Astrocyte (in vitro differentiated cells and primary cell): ENCODE measurements at regions not wholly inside any gene's neighbourhood (a gene's known extent, or its start where the extent isn't known, plus 50 kb on each side); places are given as distances from the start of the nearest gene placed in this dataset.

ENCODE experiments used
- EZH2 ChIP-seq: IDR thresholded peaks from 2 replicates; pipeline ENCODE4 v1.6.1; 2012; ENCODE audit warnings: mild to moderate bottlenecking, low read length, inconsistent platforms; ENCODE audit not compliant: insufficient read depth
- TF ChIP-seq, protein P1 (sequence below): IDR thresholded peaks from 2 replicates; pipeline ENCODE4 v1.5.1; 2011; ENCODE audit warnings: low read depth, mild to moderate bottlenecking, inconsistent platforms, low read length, moderate library complexity; ENCODE audit not compliant: insufficient read depth

DNA sequence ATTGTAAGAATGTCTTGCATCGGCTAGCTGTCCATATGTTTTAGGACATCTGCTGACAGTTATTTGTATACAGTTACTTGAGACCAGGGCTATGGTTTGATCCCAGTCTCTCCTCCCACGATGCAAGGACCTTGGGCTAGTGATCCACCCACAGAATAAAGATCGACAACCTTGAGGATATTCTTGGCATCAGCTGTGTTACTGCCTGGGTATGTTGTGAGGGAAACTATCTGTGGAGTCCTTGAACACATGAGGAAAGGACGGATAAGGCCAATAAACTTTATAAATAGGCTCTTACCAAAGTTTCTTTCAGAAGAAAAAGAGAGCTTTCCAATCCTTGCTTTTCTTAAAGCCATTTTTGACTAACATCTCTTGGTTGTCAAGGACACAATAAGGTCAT is 70.8 kb upstream of the HEY2 start:
- TF ChIP-seq, protein P1, sequence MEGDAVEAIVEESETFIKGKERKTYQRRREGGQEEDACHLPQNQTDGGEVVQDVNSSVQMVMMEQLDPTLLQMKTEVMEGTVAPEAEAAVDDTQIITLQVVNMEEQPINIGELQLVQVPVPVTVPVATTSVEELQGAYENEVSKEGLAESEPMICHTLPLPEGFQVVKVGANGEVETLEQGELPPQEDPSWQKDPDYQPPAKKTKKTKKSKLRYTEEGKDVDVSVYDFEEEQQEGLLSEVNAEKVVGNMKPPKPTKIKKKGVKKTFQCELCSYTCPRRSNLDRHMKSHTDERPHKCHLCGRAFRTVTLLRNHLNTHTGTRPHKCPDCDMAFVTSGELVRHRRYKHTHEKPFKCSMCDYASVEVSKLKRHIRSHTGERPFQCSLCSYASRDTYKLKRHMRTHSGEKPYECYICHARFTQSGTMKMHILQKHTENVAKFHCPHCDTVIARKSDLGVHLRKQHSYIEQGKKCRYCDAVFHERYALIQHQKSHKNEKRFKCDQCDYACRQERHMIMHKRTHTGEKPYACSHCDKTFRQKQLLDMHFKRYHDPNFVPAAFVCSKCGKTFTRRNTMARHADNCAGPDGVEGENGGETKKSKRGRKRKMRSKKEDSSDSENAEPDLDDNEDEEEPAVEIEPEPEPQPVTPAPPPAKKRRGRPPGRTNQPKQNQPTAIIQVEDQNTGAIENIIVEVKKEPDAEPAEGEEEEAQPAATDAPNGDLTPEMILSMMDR = no peak
- TF ChIP-seq EZH2 = no peak
